Activated effector memory CD4-positive, alpha-beta T cell treated with Interleukin-2 at 50 U/mL for 16 hours (primary cell): ENCODE measurements at regions not wholly inside any gene's neighbourhood (a gene's known extent, or its start where the extent isn't known, plus 50 kb on each side); places are given as distances from the start of the nearest gene placed in this dataset.

Source experiments
- DNase-seq: peaks from one replicate; pipeline ENCODE4 v3.0.0-alpha.2; 2020

- no peak for DNase-seq
Observed at GRCh38 chr3:124249038-124249437, 257.1 kb upstream of the ROPN1 start.

- no peak for DNase-seq
Observed at GRCh38 chr3:124250053-124250452, 258.1 kb upstream of the ROPN1 start.

GRCh38 chr3:124256156-124256555 is 264.2 kb upstream of the ROPN1 start:
- no peak for DNase-seq

GRCh38 chr3:124256599-124256998 is 264.7 kb upstream of the ROPN1 start:
- no peak for DNase-seq

- no peak for DNase-seq
Observed at GRCh38 chr3:124257336-124257864, 265.5 kb upstream of the ROPN1 start.

GRCh38 chr3:124258057-124258500 is 266.2 kb upstream of the ROPN1 start:
- DNase-seq, result no peak

GRCh38 chr3:124260206-124260915 is 268.4 kb upstream of the ROPN1 start:
- no peak for DNase-seq

- DNase-seq, result no peak
Observed at GRCh38 chr3:124261306-124261705, 269.4 kb upstream of the ROPN1 start.

GRCh38 chr3:124263168-124263567 is 271.2 kb upstream of the ROPN1 start:
- no peak for DNase-seq

- no peak for DNase-seq
Observed at GRCh38 chr3:124264346-124264745, 272.4 kb upstream of the ROPN1 start.

- no peak for DNase-seq
Observed at GRCh38 chr3:124266487-124266886, 274.6 kb upstream of the ROPN1 start.

- no peak for DNase-seq
Observed at GRCh38 chr3:124267406-124267805, 275.5 kb upstream of the ROPN1 start.

- DNase-seq, result no peak
Observed at GRCh38 chr3:124268355-124268754, 276.4 kb upstream of the ROPN1 start.

GRCh38 chr3:124269619-124270018 is 277.7 kb upstream of the ROPN1 start:
- DNase-seq, result no peak

GRCh38 chr3:124272605-124273151 is 280.8 kb upstream of the ROPN1 start:
- DNase-seq, result no peak

GRCh38 chr3:124273651-124274050 is 281.7 kb upstream of the ROPN1 start:
- no peak for DNase-seq

GRCh38 chr3:124274051-124274450 is 282.1 kb upstream of the ROPN1 start:
- no peak for DNase-seq

GRCh38 chr3:124275412-124275811 is 283.5 kb upstream of the ROPN1 start:
- DNase-seq, result no peak

GRCh38 chr3:124276133-124276532 is 284.2 kb upstream of the ROPN1 start:
- DNase-seq, result no peak

GRCh38 chr3:124276539-124277143 is 284.7 kb upstream of the ROPN1 start:
- DNase-seq, result no peak

GRCh38 chr3:124277144-124277890 is 285.4 kb upstream of the ROPN1 start:
- no peak for DNase-seq

- DNase-seq, result no peak
Observed at GRCh38 chr3:124281453-124282316, 289.8 kb upstream of the ROPN1 start.
